Stimulated activated CD4-positive, alpha-beta T cell treated with anti-CD3 and anti-CD28 coated beads, Interleukin-12 subunit alpha, Interleukin-12 subunit beta, amount 100 ng/mL, for 4 hours (primary cell): ENCODE measurements at regions not wholly inside any gene's neighbourhood (a gene's known extent, or its start where the extent isn't known, plus 50 kb on each side); places are given as distances from the start of the nearest gene placed in this dataset.
"Not testable (repeated sequence)": the region's sequence is repeated elsewhere in the genome, so short reads cannot be mapped to it uniquely, and the experiment has no call there.

Source experiments
- DNase-seq: peaks from one replicate; pipeline ENCODE4 v3.0.0-alpha.2; 2020

DNA sequence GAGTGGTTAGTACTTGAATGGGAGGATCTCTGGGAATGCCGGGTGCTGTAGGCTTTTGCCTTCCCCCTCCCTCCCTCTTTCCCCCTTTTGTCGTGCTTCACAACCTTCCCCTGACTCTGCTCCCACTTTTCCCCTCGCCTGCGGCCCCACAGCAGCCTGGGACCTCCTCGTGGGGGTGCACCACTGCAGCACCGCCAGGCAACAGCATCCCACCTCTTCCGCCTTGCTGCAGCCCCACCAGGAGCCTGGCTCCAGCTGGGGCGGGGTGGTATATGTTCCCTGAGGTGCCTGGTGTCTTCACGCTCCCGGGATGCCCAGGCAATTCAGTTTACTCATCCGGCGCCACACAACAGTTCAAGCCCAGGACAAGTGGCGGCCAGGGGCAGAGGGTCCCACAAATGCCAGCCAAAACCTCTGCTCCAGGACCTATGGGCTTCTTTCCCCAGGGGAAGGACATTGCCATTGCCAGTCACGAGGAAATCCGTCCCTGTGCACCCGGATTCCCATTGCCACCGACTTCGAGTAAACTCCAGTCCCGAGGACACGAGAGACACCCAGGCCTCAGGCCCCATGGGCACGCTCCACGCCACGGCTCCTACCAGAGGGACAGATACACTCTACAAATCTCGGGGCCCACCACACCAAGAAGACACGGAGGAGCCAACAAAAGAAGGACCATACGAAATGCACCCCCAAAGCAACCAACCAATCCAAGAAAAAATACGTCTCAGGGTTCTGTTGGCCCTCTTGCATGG, 181.7 kb downstream of the ALG10 start:
- no peak for DNase-seq

DNA sequence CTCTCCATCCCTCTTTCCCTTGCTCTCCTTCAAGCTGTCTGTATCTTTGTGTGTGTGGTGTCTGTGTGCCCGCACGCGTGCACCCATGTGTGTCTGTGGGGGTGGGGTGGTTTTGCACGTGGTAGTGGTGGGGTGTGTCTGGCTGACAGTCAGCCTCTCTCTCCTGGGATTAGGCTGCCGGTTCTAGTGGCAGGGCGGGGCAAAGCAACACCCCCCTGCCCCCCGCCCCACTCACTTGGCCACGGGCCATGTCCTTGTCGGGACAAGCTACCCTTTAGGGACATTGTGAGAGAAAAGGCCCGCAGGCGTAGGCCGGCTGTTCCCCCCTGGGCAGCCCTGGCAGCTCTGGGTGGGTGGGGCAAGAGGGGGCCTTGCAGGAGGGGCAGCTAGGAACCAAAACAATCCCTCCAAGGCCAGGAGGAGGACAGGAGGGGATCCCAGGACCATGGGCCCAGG, 182.6 kb downstream of the ALG10 start:
- DNase-seq = no peak

DNA sequence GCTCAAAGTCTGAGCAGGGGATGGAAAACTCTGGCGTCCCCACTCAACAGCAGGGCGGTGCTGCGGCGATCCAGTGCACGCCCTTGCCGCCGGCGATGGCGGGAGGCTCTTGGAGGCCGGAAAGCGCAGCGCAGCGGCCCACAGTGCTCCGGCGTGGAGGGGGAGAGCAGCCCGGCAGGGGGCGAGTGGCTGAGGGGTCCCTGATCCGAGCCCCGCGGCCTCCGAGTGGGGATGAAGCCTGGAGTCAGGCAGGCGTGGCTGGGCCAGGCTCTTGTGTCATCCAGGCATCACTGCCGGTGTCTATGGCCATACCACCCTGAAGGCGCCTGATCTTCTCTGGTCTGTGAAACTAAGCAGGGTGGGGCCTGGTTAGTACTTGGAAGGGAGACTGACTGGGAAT, 183.1 kb downstream of the ALG10 start:
- DNase-seq = no peak

DNA sequence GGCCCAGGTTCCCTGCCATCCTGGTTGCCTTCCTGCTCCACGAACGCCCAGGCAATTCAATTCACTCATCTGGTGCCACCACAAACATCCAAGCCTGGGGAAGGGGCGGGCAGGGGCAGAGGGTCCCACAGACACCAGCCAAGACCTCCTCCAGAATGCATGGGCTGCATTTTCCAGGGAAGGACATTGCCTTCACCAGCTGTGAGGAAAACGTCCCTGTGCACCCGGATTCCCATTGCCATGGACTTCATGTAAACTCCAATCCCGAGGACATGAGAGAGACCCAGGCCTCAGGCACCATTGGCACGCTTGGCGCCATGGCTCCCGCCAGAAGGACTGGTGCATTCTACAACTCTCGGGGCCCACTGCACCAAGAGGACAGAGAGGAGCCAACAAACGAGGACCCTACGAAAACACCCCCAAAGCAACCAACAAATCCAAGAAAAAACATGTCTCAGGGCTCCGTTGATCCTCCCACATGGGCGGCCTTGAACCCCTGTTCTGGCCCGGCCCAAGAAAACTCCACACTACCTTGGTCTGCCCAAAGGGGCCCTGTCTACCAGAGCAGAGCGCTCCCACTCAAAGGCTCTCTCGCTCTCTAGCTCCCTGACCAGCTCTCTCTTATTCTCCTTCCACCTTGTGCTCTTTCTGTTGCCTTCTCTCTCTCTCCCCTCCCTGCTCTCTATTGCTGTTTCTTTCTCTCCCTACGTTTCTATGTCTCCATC, 183.9 kb downstream of the ALG10 start:
- no peak for DNase-seq

DNA sequence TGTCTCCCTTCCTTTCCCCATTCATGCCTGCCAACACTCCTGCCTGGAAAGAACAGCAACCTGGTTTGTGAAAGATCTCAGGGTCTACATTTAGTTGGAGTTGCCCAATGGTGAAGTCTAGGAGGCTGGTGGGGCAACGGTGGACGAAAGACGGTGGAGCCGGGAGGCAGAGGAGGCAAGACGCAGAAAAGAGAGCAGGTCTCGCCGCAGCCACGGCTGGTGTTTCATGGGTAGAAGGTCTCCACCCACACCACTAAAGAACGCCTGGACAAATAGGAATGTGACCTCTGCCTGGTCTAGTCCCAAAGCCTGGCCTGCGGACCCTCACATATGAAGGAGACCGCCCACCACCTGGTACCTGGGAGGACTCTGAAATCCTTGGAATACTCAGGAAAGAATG, 185.6 kb downstream of the ALG10 start:
- DNase-seq = no peak

DNA sequence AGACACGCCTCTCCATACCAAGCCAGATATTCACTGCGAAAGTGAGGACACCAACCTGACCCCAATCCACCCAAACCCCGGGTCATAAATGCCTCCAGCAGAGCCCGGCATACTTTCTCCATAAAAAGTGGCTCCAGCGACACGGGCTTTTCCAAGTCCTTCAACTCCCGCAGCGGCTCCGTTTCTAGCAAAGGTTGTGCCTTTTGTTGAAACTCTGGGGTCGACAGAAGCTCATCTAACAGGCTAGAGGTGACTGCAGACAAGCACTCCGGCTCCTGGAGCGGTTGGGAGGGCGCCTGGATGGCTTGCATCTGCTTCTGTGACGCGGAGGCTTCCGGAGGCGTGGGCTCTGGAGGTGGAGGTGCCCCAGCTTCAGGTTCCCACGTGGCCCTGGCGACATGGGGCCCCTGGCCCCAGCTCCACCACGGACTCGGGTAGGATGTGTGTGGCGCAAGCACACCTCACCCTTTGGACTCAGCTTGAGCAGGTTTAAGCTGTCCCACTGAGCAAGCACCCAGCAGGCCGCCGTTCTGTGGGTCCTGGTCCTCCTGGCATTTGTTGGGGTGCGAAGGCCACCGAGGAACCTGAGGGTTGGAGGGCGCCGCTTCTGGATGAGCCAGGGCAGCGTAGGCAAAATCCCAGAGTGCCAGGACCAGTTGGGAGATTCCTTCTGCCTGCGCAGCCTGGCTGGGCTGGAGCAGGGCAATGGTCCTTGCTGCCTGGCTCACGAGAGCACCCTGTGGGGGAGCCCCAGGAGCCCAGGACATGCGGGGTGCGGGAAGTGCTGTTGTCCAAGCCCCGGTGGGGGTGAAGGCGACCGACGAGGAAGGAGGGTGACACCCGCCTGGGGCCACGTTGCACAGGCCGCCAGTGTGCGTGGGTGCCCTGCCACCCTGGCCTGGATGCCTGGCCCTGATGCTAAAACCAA, 186.3 kb downstream of the ALG10 start:
- DNase-seq = no peak

DNA sequence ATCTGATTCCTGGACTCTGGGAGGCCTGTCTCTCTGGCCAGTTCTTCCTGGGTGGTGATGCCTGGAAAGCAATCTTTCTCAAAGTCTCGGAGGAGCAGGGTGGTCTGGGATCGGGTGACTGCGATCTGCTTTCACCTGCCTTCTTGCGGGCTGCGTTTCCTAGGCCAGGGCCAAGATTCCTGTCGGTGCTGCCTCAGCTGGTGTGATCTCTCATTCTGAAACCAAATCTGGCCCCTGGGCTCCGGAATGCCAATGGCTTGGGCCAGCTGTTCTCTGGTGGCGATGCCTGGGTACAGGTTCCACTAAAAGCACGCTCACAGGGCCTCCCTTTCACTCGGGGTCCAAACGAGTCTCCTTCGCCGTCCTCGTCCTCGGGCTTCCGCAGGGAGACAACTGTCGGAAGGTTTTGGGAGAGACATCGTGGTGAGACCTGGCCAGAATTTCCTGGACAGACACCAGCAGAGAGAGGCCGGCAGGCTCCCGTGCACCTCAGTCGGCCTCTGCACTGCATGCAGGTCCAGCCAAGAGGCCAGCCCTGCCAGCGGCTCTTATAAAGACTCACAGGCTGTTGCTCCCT, 187.1 kb downstream of the ALG10 start:
- DNase-seq = no peak

DNA sequence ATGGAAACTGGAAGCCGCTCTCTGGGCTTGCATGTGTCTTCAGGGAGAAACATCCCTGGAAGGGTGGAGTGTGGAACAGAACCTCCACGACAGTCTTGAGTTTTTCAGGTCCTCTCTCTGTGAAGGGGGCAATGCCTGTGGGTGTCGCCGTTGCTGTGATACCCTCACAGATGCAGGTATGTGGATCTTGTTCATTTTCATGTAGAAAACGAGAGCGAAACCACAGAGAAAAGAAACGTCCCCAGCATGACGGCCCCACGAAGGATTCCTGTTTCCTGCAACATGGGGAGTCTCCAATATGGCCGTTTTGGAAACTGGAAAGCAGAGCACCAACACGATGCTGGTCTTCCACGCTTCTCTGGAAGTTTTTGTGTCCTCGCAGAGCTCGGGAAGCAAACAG, 187.9 kb downstream of the ALG10 start:
- DNase-seq = no peak

DNA sequence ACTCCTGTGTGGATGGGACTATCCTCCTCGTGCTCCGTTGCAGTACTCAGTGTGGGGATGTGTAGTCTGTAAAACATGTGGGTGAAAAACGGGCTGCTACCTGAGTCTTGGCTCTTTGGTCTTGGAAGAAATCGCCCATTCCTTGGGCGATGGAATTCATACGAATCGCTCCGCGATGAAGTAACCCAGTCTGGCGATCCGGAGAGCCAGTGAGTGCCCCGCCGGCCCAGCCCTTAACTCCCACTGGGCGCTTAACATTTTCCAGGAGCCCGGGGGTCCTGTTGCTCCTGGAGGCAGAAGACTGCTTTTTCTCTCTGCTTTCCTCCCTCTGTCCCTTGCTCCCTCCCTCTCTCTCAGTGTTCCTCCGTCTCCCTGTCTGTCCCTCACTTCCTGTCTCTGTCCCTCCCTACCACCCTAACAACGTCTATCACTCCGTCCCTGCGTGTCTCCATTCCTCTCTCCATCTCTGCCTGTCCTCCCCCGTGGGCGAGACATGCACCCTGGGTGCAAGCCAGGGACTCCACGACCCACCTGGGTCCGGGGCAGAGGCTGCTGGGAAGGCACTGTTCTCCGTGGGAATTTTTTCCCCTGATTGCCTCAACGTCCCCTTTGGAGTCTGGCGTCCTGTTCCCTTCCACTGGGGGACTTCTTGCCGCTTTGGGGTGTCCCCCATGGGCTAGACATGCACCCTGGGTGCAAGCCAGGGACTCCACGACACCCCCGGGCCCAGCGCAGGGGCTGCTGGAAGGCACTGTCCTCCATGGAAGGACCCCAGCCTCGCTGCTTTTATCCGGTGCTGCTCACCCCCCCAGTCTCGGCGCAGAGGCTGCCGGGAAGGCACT, 188.6 kb downstream of the ALG10 start:
- DNase-seq = no peak

DNA sequence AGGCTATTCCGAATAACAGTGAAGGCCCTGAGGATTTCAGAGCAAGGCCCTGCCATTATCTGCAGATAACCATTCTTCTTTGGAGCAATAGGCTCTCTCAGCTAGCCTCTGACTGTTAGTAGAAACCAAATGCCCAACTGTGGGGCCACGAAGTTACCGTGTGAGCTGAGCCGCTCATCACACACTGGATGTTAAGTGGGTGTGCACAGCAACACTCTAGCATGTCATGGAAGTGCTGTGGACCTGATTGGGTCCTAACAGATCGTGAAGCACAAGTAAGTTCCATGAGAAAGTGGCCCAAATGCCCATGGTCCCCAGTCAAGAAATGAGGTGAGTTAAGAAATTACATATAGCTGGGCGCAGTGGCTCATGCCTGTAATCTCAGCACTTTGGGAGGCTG, 190.4 kb downstream of the ALG10 start:
- no peak for DNase-seq

DNA sequence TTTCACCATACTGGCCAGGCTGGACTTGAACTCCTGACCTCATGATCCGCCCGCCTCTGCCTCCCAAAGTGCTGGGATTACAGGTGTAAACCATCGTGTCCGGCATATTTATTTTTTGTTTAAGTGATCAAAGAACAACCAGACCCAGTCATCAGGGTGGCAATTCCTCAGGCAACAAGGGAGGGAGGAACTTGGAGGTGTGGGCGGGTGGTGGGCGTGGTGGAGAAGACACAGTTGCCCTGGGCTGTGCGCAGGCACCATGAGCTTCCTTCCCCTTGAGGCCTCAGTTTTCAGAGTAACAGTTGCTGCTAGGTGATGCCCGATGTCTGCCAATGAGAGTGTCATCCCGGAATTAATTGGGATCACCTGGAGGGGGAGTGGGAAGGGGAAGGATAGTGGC, 191.7 kb downstream of the ALG10 start:
- DNase-seq = no peak

DNA sequence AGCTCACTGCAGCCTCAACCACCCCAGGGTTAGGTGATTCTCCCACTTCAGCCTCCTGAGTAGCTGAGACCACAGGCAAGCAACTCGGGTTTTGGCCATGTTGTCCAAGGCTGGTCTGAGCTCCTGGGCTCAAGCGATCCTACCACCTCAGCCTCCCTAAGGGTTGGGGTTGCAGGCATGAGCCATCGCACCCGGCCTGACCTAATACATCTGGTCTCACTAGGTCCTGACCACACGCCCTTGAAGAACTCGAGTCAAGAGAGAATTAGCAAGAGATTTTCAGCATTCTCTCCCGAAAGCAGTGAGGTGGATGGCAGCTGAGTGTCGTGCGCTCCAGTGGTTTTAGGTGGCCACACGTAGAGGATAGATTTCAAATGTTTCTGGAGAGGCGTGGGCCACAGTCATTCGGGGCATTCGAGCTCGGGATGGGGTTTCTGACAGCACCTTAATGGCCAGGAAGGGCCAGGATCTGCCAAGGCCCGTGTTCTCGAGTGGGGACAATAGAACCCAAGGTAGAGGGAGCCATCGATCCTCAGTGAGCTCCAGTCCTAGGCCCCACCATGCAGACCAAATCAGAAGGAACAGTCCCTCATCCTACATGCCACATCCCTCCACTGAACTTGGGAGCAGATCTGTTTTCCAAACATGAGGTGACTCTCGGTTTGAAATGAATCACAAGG, 193.1 kb downstream of the ALG10 start:
- DNase-seq = no peak

DNA sequence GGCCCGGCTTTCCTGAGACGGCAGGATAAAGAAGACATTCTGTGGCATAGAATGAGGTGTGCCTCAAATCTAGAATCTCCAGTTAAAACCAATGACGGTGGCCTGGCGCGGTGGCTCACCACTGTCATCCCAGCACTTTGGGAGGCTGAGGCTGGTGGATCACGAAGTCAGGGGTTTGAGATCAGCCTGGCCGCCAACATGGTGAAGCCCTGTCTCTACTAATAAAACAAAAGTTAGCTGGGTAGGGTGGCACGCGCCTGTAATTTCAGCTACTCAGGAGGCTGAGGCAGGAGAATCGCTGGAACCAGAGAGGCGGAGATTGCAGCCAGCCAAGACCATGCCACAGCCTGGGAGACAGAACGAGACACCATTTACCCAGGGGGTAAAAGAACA, 193.6 kb downstream of the ALG10 start:
- DNase-seq = no peak

DNA sequence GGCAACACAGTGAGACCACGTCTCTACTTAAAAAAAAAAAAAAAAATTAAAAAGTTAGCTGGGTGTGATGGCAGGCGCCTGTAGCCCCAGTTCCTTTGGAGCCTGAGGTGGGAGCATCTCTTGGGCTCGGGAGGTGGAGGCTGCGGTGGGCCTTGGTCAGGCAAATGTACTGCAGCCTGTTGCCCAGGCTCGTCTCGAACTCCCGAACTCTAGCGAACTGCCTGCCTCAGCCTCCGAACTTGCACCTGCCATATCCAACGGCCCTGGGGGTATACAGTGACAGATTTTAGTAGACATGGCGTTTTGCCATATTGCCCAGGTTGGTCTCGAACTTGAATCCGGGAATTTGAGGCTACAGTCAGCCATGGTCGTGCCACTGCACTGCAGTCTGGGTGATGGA, 195.4 kb downstream of the ALG10 start:
- no peak for DNase-seq

DNA sequence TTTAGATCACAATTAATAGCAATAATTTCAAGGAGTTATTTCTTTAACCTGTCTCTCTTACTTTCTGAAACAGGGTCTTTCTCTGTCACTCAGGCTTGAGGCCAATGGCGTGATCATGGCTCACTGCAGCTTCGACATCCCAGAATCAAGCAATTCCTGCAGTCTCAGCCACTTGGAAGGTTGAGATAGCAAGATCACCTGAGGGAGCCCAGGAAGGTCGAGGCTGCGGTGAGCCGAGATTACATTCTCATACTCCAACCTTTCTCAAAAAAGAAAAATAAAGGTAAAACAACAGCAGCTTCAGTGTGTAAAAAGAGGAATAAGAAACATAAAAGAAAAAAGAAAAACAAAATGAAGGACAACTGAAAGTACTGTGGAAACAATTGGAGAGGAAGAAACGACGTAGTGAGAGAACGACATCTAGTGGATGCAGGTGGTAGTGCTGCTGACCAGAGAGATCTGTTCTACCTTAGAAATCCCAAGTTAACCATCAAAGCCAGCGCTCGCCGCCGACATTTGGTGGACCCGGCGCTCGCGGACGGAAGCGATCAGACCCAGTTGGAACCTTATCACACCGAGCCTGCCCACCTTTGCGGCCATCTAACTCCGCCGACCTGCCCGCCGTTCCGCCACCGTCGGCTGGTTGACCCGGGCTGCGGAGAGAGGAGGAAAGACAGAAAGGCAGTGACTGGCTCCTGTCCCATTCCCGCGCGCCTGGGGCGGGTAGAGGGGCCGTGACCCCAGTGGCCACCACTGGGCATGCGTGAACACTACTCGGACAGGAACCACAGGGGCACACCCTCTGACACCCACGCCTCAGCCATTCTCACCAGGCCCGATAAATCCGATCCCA, 196.1 kb downstream of the ALG10 start:
- DNase-seq = peak; percentile 55

DNA sequence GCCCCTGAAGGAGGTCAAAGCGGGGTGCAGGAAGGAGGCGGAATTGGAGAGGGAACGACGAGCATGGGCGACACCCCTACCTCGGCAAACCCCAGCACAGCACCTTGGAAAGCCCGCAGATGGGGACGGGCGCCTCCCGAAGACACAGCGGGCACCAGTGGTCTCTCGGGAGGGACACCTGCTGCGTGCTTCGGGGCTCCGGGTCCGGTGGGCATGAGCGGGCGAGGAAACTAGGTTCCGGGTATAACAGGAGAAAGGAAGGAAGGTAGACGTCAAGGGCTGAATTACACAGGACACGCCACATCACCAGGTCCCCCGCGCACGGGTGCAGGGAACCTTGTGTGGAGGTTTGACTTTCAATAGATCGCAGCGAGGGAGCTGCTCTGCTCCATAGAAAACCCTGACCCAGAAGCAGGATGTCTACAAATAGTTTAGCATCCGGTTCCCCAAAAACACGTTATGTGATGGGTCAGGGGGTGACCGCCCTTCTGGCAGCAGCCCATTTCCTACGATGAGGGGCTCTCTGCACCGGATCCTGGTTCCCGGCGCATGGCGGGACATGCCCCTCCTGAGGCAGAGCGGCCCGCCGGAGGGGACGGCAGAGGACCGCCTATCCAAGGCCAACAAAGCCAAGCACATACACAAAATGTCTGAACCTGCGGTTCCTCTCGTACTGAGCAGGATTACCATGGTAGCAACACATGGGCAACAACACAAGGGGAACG, 196.9 kb downstream of the ALG10 start:
- DNase-seq = peak; percentile 13

DNA sequence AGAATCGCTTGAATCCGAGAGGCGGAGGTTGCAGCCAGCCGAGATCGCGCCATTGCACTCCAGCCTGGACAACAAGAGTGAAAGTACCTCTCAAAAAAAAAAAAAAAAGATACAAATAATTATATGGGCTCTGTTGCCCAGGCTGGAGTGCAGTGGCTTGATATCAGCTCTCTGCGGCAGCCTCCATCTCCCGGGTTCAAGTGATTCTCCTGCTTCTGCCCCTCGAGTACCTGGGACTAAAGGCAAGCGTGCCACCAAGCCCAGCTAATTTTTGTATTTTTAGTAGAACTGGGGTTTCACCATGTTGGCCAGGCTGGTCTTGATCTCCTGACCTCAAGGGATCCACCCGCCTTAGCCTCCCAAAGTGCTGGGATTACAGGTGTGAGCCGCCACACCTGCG, 197.8 kb downstream of the ALG10 start:
- not testable (repeated sequence) for DNase-seq

DNA sequence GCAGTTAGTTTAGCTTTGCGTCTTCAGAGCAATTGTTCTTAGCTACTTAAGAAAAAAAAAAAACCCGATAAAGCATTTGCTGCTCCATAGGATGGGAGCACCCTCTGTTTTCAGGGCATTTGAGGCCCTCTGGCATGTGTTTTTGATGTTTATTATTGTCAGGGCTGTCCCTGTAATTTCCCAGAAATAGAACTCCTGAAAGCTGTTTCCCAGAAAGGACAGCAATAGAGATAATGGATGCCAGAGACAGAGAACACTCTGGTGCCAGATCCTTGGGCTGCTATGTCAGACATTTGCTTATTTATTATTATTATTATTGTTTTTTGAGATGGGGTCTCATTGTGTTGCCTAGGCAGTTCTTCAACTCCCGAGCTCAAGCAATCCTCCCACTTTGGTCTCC, 201.3 kb downstream of the ALG10 start:
- DNase-seq = no peak

DNA sequence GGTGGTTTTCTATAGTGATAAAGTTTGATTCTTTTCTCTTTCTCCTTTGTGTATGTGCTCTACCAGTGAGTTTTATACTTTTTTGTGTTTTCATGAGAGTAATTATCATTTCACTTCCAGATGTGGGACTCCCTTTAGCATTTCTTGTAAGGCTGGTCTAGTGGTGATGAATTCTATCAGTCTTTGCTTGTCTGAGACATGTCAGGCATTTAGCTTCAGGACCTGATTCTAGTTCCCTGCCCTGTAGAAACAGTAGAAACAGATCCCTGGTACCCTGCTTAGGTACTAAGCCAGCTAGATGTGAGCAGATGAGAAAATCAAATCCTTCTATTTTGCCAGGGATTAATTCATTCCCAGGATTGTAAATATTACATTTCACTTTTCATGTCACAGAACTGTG, 203.7 kb downstream of the ALG10 start:
- not testable (repeated sequence) for DNase-seq

DNA sequence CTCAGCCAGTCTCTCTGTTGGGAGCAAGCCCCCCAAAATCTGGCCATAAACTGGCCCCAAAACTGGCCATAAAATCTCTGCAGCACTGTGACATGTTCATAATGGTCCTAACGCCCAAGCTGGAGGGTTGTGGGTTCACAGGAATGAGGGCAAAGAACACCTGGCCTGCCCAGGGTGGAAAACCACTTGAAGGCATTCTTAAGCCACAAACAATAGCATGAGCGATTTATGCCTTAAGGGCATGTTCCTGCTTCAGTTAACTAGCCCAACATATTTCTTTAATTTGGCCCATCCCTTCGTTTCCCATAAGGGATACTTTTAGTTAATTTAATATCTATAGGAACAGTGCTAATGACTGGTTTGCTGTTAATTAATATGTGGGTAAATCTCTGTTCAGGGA, 205.8 kb downstream of the ALG10 start:
- DNase-seq = not testable (repeated sequence)
